HG02938 (cell line): ENCODE measurements at regions not wholly inside any gene's neighbourhood (a gene's known extent, or its start where the extent isn't known, plus 50 kb on each side); places are given as distances from the start of the nearest gene placed in this dataset.
"Not testable (repeated sequence)": the region's sequence is repeated elsewhere in the genome, so short reads cannot be mapped to it uniquely, and the experiment has no call there.

Experiments
- ATAC-seq: cut with Tn5 transposase; IDR thresholded peaks from one replicate; pipeline ENCODE4 v1.9.1; 2021; ENCODE audit warnings: mild to moderate bottlenecking, moderate library complexity; ENCODE audit not compliant: unreplicated experiment

GRCh38 chr1:209191262-209191634, 392.3 kb upstream of the CAMK1G start:
- ATAC-seq, result no peak

GRCh38 chr1:209196140-209196539, 387.4 kb upstream of the CAMK1G start:
- ATAC-seq, result no peak

DNA sequence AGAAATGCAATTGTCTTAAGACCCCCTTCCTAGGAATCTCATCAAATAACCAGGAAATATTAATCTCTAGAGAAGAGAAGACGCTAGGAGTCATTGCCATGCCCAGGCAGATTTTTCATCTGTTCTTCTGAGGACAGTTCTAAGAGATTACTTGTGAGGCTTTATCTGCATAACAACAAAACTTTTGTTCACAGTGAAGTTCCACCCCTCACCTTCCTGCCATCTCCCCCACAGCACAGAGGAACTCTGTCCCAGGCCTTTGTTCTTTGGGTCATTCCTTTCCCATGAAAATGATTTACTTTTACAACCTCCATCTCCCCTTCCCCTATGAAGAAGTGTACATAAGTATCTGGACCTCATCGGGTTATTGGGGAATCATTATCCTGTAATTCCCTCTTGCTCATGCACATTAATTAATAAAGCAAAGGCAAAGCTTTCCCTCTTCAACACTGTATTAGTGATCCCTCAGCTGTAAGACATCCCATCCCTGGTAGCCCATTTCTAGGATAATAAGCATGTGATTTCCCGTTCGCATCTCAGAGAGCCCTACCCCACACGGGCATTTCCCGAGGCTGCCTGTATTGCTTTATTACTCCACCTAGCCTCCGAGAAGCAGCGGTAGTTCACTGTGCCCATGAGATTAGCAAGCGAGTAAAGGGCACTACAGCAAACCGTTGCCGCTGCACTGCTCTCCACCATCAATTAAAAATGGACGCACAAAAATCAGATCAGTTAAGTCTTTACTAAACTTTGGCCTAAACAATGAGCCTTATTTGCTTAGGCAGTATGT, 384.4 kb upstream of the CAMK1G start:
- no peak for ATAC-seq

GRCh38 chr1:209199822-209200221, 383.7 kb upstream of the CAMK1G start:
- ATAC-seq, result no peak

GRCh38 chr1:209202321-209202720, 381.2 kb upstream of the CAMK1G start:
- ATAC-seq, result not testable (repeated sequence)

DNA sequence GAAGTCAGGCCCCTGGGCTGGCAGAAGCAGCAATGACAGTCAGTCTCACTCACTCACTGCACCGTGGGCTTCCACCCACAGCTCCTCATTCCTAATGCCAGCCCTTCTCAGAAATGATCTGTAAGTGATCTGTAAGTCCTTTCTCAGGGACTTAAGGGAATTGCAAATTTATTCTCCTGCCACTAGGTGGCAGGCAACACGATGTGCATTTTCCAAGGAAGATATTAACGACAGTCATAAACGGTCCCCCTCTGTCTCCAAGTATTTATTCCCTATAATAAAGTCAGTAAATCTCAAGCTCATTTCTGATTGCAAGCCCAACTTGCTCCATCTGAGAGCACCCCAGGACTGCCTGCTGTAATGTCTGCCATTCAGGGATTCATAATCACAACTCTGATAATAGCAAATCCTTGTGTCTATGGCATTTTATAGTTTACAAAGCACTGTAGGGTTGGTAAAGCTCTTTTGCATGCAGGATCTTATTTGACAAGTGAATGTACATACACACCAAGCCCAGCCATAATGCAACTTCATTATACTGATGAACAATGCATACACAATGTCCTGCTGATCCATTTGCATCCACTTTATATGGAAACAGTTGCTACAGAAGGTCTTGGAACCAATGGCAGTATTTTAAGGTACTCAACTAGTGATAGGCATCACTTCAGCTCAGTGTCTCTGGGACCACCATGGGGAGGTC, 380.5 kb upstream of the CAMK1G start:
- no peak for ATAC-seq

DNA sequence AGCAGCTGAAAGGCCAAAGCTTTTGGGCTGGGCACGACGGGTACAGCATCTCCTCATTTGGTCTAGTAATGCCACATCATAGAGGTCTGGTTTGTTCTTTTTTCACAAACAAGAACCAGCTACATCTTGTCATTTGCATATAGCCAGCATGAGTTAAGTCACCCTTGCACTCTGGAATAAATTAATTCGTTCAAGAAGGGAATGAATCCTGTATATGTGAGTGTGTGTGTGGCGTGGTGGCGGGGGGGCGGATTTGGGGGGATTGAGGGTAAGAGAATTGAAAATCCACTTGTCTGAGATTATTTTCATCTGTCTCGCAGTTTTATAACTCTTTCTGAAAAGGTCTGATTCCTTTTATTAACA, 380.0 kb upstream of the CAMK1G start:
- no peak for ATAC-seq

DNA sequence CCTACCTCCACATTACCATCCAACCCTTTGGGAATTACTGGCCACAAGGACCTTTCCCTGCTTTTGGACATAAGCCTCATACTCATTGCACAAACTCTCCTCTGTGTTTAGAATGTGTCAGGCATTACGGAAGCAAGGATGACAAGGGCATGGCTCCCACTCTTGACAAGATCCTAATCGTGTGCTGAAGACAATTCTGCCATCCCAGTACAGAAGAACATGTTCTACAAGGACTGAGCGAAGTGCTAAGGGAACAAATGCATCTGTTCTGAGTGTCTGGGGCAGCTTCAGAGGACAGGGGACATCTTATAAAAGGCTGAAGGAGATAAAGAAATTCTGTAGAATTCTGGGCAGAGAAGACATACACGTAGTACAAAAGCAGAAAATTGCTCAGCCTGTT, 378.5 kb upstream of the CAMK1G start:
- no peak for ATAC-seq

GRCh38 chr1:209207126-209207700, 376.3 kb upstream of the CAMK1G start:
- ATAC-seq, result no peak

- ATAC-seq, result no peak
Measured at GRCh38 chr1:209207701-209208286, 375.7 kb upstream of the CAMK1G start.

GRCh38 chr1:209208648-209209047, 374.9 kb upstream of the CAMK1G start:
- no peak for ATAC-seq

DNA sequence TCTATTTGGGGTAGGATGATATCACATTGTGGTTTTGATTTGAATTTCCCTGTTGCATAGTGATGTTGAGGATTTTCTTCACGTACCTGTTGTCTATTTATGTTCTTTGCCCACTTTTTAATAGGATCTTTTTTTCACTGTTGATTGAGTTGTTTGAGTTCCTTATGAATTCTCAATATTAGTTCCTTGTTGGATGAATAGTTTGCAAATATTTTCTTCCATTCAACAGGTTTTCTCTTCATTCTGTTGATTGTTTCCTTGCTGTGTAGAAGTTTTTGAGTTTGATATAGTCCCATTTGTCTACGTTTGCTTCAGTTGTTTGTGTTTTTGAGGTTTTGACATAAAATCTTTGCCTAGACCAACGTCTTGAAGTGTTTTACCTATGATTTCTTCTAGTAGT, 369.5 kb upstream of the CAMK1G start:
- no peak for ATAC-seq

DNA sequence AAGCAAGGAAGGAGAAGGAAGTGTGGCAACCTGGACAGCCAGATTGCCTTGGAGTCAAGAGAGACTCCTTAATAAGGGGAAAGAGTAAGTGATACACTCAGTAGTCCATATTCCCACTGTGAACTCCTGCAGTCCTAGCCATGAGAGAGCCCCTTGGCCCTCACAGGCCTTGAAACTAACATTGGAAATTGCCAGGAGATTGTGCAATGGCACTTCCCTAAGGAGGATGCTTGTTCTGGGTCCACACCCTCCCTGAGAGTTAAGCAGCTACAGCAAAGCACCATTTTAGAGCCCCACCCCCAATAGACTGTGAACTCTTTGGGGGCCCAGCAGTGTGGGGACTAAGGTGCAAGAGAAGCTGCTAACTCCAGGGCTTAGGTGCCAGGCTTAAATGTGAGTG, 367.7 kb upstream of the CAMK1G start:
- ATAC-seq, result no peak

DNA sequence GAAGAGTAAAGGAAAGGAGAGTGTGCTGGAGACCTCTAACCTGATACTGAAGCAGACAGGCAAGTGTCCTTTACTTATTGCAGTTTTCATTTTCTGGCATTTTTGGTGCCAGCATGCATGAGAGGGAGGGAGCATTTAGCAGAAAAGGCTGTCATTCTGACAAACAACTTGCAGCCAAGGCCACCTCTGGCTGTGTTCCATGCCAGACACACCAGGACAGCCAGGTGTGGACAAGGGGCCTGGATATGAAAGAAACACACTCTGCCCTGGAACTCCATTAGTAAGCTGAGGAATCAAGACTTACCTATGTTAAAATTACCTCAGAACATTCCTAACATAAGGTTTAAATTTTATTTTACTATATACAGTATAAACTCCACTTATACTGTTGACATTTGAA, 365.4 kb upstream of the CAMK1G start:
- ATAC-seq, result no peak

- no peak for ATAC-seq
Measured at GRCh38 chr1:209218981-209219380, 364.5 kb upstream of the CAMK1G start.

GRCh38 chr1:209219791-209220524, 363.6 kb upstream of the CAMK1G start:
- ATAC-seq, result no peak

GRCh38 chr1:209222826-209223225, 360.7 kb upstream of the CAMK1G start:
- ATAC-seq, result no peak

DNA sequence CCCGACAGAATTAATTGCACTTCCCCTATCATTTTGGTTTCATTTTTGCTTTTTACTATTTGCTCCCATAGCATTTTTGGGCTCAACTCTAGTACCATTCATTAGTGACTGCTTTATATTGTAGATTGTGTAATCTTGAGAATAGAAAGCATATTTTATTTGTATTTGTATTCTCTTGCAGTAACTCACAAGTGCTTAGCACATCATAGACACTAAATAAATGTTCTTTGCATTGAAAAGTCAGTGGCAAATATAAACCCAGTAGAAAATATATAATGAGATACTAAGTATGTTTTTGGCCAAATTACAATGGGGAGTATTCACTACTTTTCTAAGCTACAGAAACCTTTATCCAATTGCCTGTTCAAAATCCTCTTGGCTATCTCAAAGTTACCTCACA, 359.7 kb upstream of the CAMK1G start:
- no peak for ATAC-seq

- no peak for ATAC-seq
Measured at GRCh38 chr1:209224886-209225285, 358.6 kb upstream of the CAMK1G start.

- ATAC-seq, result no peak
Measured at GRCh38 chr1:209227171-209227570, 356.3 kb upstream of the CAMK1G start.

- no peak for ATAC-seq
Measured at GRCh38 chr1:209227941-209228340, 355.6 kb upstream of the CAMK1G start.
